HuH-7 (cell line): ENCODE measurements at regions not wholly inside any gene's neighbourhood (a gene's known extent, or its start where the extent isn't known, plus 50 kb on each side); places are given as distances from the start of the nearest gene placed in this dataset.
"Not testable (repeated sequence)": the region's sequence is repeated elsewhere in the genome, so short reads cannot be mapped to it uniquely, and the experiment has no call there.

Source experiments
- DNase-seq: peaks from one replicate; pipeline ENCODE4 v3.0.0; 2011; ENCODE audit warnings: low spot score

DNA sequence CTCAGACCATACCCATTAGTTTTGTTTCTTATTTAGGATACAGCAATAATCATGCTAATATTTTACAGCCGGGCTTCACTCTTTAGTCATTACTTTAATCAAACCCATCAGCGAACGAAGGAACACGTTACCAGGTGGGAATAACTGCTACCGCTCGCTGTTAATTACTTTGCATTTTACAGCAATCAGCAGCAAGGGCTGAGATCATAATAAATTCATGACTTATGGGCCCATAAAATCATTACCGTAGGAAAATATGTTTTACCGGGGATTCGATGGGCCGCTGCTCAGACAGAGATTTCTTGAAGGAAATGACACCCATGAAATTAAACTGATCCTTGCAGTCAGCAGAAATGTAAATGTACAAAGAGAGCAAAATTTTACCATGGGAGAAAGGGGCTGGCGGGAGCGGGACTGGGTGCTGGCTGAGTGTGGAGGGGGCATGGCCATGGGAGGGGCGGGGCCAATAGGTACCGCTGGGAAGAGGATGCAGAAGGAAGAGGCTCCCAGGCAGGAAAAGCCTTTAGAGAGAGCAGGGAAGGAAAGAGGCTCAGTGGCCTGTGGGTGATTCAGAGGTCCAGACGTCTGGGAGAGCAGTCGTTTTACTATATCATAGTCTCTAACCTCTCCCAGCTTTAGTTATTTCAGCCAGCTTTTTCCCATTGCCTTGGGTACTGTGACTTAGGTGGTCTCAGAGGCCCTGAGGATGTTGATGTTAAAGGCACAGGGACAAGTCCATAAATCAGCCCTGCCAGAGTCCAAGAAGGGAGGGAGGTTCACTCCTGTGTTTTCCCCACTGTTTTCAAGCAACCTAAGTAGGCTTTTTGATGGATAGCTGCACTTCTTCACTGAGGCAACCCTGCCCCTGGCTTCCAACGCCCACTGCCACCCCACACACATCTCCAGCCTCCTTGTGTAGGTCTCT, 258.9 kb downstream of the SEC16B start:
- no peak for DNase-seq

DNA sequence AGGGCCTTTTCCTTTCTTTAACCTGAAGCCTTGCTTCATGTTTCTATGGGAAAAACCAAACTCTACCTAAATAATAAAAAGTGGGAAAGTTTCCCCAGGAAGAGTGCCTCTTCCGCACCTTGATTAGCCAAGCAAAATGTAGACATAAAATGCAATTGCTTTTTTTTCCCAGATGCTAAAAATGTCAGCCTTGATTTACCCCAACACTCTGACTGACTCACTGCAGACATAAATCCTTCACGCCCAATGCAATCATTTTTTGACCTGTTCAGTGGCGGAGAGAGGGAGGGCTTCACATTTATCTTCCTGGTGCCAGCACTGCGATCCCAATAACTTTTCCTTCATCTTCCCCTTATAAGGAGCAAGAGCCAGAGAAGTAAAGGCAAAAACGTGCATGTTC, 261.5 kb downstream of the SEC16B start:
- no peak for DNase-seq

DNA sequence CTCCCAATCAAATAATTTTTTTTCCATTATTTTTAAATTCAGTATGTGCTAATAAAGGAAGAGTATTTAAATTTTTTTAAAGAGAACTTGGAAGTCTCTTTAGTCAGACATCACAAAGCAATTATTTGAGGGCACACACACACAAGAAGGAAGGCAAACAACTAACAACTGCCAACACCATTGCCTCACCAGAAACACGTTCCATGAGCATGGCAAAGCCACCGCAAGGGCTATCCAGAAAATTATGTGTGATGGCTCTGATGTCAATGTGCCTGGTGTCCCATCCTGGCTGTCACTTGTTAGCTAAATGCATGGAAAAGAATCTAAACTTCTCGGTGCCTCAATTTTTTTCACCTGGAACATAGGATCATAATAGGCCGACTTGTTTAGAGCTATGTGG, 262.9 kb downstream of the SEC16B start:
- no peak for DNase-seq

DNA sequence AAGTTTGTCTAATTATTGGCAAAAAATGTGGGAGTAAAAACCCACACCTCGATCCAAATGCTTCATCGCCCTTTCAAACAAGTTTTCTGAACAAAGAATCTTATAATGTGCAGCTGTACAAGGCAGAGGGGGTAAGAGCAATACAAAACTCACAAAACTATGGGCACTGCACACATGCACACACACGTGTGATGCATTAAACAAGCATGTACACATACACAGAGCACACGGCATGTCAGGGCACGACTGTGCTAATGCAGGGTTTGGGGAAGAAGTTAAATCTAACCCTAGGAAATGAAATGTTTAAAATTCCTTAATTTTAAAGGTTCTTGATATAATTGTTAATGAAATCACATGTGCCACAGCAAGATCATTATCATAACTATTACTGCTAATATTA, 264.0 kb downstream of the SEC16B start:
- DNase-seq, result no peak

DNA sequence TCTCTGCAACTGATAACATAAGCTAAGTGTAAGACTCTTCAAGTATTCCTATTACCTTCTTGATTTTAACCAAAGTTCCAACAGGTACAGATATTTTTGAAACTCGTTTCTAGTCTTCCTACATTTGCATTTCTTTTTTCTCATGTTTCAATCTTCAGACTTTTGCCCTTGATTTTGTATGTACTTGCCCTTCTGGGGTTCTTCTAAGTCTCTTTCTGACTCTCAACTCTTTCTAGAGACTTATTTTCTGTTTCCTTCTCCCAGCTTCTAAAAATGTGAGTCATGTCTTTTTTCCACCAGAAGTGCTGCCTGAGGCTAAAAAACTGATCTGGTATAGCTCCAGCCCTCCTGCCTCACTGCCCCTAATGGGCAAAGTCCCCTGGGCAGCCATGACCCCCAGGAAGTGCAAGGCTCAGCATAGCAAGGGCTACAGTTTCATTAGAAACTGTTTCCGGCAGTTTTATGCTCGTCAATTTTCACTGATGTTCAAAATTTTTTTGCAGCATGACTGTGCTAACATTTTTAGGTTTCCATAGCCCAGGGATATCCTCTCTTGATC, 265.9 kb downstream of the SEC16B start:
- DNase-seq, result no peak

DNA sequence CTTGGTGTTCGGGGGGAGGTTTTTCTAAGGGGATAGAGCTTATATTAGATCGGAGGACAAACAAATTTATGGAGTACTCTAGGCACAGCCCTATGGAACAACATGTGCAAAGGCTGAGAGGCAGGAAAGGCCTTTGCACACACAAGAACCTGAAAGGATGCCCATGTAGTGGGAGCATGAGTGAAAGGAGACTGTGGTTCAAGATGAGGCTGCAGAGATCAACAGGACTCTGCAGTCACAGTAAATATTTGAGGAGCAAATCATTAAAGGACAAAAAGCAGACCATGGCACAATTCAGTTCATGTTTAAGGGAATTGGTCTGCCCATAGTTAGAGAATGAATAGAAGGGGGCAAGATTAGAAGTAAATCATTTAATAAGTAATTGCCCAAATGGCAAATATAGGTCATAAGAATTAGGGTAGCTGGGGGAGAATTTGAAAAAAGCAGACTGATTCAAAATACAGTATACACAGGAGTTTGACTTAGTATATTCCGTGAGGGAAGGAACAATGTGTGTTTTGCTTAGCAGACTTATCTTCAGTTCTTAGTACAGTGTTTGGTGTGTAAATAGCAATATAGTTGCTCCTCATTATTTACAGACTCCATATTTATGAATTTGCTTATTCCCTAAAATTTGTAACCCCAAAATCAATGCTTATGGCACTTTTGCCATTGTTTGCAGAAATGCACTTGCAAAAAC, 268.1 kb downstream of the SEC16B start:
- DNase-seq, result no peak

DNA sequence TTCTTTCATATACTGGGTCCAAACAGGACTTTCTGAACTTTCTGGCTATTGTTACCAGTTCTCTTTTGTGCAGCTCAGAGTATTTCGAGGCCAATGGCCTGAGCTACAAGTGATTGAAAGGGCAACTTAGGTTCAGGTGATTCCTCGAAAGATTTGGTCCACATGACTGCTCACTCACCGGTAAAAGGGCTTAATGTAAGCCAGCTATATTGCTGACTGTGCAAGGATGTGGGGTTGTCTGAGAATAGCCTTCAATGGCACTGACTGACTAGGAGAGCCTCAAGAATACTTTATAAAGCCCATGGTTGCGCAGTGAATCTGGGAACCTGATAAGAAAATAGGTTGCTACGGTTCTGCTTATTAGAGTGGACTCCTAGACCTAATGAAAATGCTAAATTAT, 269.0 kb downstream of the SEC16B start:
- no peak for DNase-seq

DNA sequence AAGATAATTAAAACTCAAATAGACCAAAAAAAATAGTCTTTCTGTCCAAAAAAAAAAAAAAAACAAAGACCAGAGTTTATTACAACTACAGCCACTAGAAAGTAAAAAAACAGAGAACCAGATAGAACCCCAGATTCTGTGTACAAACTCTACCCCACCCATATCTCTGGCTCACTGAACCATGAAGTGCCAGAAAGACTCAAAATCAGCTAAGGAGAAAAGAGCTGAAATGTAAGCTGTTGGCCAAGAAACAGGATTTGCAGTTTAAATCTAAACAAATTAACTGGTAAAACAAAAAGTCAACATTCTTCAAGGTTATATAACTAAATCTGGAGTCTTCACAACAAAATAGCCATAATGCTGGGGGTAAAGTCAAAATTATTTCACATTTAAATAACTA, 278.9 kb downstream of the SEC16B start:
- DNase-seq, result no peak

DNA sequence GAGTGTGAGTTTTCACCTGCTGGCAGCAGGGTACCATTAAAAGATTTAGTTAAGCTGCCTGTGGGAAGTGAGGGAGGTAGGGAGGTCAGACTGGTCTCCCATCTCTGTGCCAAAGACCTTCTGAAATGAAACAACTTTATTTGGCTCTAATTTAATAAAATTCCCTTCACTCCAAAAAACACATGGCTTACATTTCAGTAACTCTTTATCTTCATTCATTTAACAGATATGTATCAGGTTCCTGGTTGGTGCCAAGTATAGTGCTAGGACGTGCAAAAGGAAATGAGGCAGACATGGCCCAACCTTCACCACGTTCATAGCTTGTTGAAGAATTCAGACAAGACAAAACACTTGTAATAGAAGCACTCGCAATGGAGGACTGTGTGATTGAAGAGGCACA, 282.3 kb downstream of the SEC16B start:
- no peak for DNase-seq

DNA sequence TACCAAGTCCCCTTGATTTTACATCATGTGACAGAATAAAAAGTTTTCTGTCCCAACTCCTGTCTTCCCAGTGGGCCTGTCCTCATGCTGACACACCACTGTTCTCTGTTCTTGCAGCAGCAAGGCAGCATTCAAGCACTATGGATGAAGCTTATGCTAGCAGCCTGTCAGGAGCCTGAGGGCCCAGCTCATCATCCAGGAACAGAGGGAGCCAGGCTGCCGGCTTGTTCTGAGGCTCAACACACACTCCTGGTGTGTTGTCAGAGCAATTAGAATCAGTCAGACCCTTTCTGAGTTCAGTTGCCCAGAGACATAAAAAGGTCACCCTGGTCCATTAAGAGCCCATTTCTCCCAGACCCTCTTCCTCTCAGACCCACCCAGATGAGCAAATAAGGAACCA, 282.9 kb downstream of the SEC16B start:
- DNase-seq, result no peak

DNA sequence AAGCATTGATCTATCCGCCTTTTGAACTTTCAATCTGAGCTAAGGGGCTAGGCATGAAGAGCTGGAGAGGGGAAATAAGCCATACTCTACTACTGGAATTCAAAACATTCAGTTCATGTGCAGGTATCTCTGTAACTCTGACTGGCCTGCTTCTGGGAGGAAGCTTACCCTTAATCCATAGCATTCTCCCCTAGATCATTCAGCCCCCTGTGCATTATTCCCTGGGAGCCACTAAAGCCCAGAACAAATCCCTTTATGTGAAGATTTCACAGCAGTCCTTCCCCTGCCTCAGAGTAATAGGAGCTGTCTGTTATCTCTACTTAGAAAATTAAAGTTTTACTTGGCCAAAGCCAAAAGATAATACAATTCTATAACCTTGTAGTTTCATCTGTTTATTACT, 300.7 kb downstream of the SEC16B start:
- DNase-seq, result no peak

DNA sequence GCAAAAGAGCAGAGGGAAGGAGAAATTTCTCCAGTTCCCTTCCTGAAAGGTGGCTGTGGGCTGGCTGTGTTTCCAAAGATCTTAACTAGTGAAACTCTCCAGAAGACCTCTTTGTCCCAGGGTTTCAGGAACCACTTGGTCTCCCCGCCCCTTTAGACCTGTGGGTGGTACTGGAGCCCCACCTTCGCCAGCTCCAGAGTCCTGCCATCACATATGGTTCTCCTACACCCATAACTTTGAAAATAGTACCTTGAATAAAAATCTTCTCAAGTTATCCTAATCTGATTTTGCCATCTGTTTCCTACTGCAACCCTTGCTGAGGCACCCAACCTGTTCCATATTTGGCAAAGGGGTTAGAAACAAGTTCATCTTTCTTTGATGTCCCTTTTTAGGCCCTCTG, 303.9 kb downstream of the SEC16B start:
- no peak for DNase-seq

DNA sequence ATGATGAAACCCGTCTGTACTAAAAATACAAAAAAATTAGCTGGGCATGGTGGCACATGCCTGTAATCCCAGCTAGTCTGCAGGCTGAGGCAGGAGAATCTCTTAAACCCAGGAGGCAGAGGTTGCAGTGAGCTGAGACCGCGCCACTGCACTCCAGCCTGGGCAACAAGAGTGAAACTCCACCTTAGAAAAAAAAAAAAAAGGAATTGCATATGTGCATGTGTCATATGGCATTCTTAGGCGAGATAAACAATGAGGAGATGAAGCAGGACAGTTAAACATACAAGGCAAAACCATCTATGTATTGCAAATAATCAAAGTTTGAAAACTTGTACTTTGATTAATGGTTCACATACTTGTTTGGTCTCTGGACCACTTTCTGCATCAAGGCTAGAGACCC, 305.1 kb downstream of the SEC16B start:
- not testable (repeated sequence) for DNase-seq

DNA sequence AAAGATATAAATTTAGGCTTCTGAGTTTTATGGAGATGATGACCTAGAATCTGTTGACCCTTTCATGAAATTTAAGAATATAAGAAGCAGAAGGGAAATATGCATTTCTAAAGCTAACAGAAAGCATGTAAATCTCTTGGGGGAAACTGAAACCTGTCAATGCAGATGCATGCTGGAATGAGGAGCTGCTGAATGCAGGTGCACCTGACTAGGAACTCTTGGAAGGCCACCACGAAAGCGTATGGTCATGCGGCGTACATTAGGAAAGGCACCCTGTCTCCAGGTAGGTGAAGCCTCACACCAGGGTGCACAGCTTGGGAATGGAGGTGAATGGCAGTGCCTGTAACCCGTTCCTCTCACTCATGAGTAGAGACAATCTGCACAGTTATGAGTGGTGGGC, 309.7 kb downstream of the SEC16B start:
- no peak for DNase-seq

DNA sequence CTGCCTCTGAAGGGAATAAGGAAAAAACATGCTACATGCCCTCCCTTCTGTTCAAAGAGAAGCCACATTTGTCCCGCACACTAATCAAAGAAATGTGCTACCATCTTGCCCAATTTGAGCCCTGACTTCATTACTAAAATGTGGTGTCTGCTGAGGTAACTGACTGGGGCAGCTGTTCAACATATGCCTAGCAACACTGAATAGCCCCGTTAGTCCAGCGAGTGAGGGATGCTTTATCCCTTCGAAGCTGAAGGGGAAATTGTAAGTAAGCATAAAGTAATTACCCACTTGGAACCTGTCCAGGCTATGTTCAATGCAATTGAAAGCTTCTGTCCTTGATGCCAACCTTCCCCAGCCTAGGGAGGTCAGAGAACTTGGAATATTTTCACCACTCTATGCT, 310.6 kb downstream of the SEC16B start:
- DNase-seq, result no peak

DNA sequence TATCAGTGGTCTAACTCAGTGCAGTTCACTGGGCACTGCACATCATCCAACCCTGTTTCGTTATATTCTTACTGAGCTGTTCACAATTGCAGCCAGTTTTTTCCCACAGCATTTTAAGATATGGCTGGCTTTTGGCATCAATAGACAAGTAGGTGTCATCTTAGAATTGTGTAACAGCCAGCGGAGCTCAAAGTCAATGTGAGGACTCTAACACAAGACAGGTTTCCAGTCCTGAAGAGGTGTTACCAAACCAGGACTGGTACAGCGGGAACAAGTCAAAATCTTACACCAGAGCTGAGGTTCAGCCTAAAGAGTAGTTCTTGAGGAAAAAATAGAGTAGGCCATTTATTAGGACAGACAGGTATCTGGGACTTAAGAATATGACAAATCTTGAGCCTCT, 313.3 kb downstream of the SEC16B start:
- DNase-seq, result no peak

DNA sequence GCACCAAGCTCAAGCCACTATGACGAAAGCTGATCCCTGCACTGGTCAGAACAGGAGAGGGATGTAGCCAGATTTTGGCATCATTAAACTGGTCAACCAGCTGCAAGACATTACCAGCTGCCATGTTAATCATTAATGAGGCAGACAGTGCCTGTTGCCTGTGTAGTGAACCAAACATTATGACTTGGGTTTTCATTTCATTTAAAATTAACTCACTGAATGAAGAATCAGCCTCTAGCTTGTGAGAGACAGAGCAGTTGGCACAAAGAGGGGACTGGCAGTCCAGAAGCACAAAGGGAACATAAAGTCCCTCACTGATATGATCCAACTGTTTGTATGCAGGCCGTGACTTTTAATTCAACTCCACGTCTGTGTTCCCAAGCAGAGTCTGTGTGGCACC, 318.9 kb downstream of the SEC16B start:
- no peak for DNase-seq

DNA sequence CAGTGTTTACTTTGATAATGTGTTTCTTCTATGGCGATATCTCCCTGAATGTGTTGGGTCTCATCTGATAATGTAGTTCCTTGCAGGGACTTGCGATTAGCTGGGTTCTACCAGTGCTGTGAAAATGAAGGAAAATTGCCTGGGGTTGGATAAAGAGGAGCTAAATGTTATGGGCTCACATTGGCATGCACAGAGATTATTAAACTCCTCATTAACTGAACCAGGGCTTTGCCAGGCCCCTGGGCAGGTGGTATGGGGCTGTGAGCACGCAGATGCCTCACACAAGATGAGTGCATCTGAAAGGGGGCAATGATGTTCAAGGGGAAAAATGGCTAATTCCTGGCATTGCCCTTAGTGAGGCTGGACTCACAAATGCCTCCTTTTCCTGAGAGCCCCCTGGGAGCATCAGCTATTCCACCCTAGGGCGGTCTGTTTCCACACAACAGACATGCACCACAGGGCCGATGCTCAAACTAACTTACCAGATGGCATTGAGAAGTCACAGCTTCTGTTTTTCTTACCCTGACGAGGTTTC, 321.1 kb downstream of the SEC16B start:
- no peak for DNase-seq

DNA sequence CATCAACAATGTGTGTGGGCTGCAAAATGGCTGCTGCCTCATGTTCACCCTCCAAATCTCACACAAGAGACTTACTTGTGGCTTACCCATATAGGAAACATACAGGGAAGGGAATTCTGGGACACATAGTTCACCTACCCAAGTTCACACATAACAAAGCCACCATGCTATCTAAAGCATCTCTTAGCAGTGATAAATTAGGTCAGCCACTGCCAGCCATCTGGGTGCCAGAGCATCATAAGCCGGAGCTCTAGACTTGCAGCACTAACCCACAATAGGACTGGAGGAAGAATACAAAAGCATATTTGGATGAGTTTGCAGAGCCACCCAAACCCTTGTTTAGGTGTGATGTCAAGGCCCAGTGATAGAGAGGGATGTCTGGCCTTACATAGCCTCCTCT, 321.7 kb downstream of the SEC16B start:
- no peak for DNase-seq

DNA sequence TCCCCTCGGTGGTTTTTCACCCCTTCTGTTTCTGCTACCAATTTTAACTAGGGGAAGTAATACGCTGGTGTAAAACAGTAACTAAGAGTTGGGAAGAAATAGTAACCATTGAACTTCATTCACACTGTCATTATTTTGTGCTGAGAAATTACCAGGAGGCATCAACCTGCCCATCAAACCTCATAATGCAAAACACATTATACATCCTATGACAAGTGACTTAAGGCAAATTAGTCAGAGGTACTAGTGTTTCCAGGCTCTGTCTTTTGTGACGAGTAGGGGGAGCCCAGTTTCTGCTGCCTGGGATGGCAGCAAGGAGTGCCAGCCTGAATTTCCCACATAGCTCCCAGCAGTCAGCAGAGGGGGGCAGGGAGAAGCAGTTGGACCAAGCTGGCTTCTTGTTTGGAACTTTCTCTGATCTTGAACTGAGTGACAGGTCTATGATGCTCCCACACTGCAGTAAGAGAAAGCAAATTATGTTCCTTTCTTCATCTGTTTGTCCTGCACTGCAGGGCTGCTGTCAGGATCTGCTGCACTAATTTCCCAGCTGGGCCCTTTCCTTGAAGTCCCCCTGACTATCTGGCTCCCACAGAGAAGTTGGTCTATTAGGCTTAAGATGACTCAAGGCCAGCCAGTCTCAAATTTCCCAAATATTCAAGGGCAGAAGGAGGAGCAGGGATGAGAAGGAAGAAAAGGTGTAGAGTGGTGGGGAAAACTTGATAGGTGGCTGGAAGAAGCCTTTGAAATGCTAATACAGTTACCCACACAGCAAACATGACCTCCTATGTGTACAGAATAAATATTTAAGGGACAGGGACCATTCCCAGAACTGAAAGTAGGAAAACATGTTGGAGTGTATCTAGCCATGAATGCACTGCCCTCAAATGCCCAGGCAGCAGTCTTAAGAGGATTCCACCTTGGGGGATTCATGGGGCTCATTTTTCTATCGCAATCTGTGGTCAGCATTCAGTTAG, 322.8 kb downstream of the SEC16B start:
- no peak for DNase-seq

DNA sequence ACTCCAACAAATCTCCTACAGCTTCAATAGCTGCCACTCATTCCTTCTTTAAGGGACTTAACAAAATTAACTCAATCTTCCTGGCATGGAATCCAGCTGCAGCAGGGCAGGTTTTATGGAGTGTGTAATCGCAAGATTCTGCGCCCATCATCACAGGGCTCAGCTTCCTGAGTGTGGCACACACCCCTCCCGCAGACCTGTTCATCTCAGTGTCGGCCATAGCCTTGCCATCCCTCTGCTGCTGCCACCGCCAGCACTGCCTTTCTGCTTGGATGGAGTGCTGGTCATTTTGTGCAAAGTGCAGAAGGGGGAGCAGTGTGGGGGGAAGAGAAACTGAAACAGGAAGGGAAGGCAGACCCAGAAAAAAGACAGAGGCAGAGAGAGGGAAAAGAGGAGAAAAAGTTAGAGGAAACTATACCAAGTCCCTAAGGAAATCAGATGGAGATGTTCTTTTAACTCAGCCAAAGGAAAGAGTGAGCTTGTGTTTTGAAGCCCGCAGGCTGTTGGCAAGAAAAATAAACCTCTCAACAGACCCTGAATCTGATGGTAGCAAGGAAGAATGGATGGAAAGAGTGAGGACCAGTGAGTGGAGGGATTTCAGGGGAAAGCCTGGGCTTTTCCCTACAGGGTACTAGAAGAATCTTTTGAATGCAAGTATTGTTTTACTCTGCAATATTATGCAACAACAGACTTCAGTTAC, 324.2 kb downstream of the SEC16B start:
- DNase-seq, result no peak
